HFFc6 (cell line): ENCODE measurements at regions not wholly inside any gene's neighbourhood (a gene's known extent, or its start where the extent isn't known, plus 50 kb on each side); places are given as distances from the start of the nearest gene placed in this dataset.

Experiments used
- DNase-seq: peaks from one replicate; pipeline ENCODE4 v3.0.0-alpha.2; 2018
- H3K27ac Mint-ChIP-seq: 2 replicates; pipeline ENCODE4 v1.8.0; 2020; ENCODE audit warnings: mild to moderate bottlenecking, mixed read lengths
- H3K27me3 Mint-ChIP-seq: 2 replicates; pipeline ENCODE4 v1.8.0; 2021; ENCODE audit warnings: mild to moderate bottlenecking, moderate library complexity, mixed read lengths; ENCODE audit not compliant: insufficient read depth
- H3K36me3 Mint-ChIP-seq: 2 replicates; pipeline ENCODE4 v1.8.0; 2021; ENCODE audit warnings: low read depth, mixed read lengths
- H3K4me1 Mint-ChIP-seq: 2 replicates; pipeline ENCODE4 v1.8.0; 2020; ENCODE audit warnings: low read depth, mixed read lengths
- H3K4me3 Mint-ChIP-seq: 2 replicates; pipeline ENCODE4 v1.8.0; 2020; ENCODE audit warnings: mild to moderate bottlenecking, moderate library complexity, mixed read lengths
- H3K9me3 Mint-ChIP-seq: 2 replicates; pipeline ENCODE4 v1.8.0; 2020; ENCODE audit warnings: mild to moderate bottlenecking, mixed read lengths
- CTCF ChIP-seq: fragments of 200-600 bp; sonication (generic); IDR thresholded peaks from 2 replicates; pipeline ENCODE4 v1.5.0; 2021; ENCODE audit warnings: antibody characterized with exemption, mild to moderate bottlenecking

GRCh38 chr11:31877863-31878262 lies 66.7 kb upstream of the PAX6 start:
- TF ChIP-seq CTCF: no peak
- H3K4me3 Mint-ChIP-seq: no peak overlapping the region
- H3K27me3 Mint-ChIP-seq: peaks cover 31% of the 10 kb centered on the region
- no peaks in the 10 kb centered on the region for H3K9me3 Mint-ChIP-seq
- no peak for DNase-seq
- H3K36me3 Mint-ChIP-seq: no peaks in the 10 kb centered on the region
- peaks cover 9% of the 10 kb centered on the region; the same call in 1 of the 2 replicates for H3K4me1 Mint-ChIP-seq
- no peak overlapping the region for H3K27ac Mint-ChIP-seq

- no peak for DNase-seq
- Mint-ChIP-seq H3K27ac (no peak overlapping the region), H3K27me3 (peaks cover 28% of the 10 kb centered on the region), H3K4me1 (peaks cover 9% of the 10 kb centered on the region; the same call in 1 of the 2 replicates), H3K4me3 (no peak overlapping the region), H3K9me3 (no peaks in the 10 kb centered on the region), H3K36me3 (no peaks in the 10 kb centered on the region)
- TF ChIP-seq CTCF: no peak
Measured at GRCh38 chr11:31877083-31877482, 66.0 kb upstream of the PAX6 start.

GRCh38 chr11:31875866-31876560 lies 64.9 kb upstream of the PAX6 start:
- Mint-ChIP-seq H3K27ac (no peak overlapping the region), H3K36me3 (no peaks in the 10 kb centered on the region), H3K27me3 (peaks cover 21% of the 10 kb centered on the region), H3K4me1 (peaks cover 9% of the 10 kb centered on the region; the same call in 1 of the 2 replicates), H3K9me3 (no peaks in the 10 kb centered on the region), H3K4me3 (no peak overlapping the region)
- DNase-seq: no peak
- TF ChIP-seq CTCF: no peak

GRCh38 chr11:31874631-31875191 lies 63.6 kb upstream of the PAX6 start:
- Mint-ChIP-seq H3K27me3 (peaks cover 18% of the 10 kb centered on the region), H3K4me3 (no peak overlapping the region), H3K4me1 (peaks cover 9% of the 10 kb centered on the region; the same call in 1 of the 2 replicates), H3K9me3 (no peaks in the 10 kb centered on the region), H3K36me3 (no peaks in the 10 kb centered on the region), H3K27ac (no peak overlapping the region)
- no peak for DNase-seq
- no peak for TF ChIP-seq CTCF

GRCh38 chr11:31873124-31873523 lies 62.0 kb upstream of the PAX6 start:
- H3K36me3 Mint-ChIP-seq: no peaks in the 10 kb centered on the region
- no peak for TF ChIP-seq CTCF
- H3K9me3 Mint-ChIP-seq: no peaks in the 10 kb centered on the region
- H3K27me3 Mint-ChIP-seq: peaks cover 21% of the 10 kb centered on the region
- peaks cover 9% of the 10 kb centered on the region for H3K4me1 Mint-ChIP-seq
- H3K4me3 Mint-ChIP-seq: no peak overlapping the region
- H3K27ac Mint-ChIP-seq: no peak overlapping the region
- DNase-seq: no peak
